Hepatocyte (in vitro differentiated cells): ENCODE measurements at regions not wholly inside any gene's neighbourhood (a gene's known extent, or its start where the extent isn't known, plus 50 kb on each side); places are given as distances from the start of the nearest gene placed in this dataset.

Experiments
- EZH2 ChIP-seq: fragments of 200-600 bp; sonication (generic); IDR thresholded peaks from 2 replicates; pipeline ENCODE4 v1.6.1; 2016; ENCODE audit warnings: antibody characterized with exemption, mild to moderate bottlenecking, borderline replicate concordance
- TF ChIP-seq, protein P1 (sequence below): fragments of 200-600 bp; sonication (generic); IDR thresholded peaks from 2 replicates; pipeline ENCODE4 v1.5.1; 2016; ENCODE audit warnings: antibody characterized with exemption, mild to moderate bottlenecking; ENCODE audit not compliant: poor library complexity

DNA sequence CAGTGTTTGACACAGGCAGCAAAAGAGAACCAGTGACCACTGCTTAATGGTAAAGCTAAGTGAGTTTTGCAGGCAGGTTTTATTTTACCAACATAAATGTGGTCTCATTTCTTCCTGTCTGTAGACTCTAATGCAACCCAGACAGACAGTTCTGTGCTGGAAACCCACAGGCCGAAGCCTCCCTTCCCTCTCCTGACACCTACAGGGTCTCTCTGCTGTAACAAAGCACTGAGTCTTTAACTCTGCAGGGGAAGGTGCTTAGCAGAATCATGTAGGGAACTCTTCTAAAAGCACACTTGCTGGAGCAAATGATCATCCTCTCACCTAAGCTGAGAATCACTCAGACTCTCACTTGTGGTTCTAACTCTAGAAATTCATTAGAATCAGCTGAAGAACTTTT is 200.3 kb downstream of the KBTBD8 start:
- TF ChIP-seq, protein P1, sequence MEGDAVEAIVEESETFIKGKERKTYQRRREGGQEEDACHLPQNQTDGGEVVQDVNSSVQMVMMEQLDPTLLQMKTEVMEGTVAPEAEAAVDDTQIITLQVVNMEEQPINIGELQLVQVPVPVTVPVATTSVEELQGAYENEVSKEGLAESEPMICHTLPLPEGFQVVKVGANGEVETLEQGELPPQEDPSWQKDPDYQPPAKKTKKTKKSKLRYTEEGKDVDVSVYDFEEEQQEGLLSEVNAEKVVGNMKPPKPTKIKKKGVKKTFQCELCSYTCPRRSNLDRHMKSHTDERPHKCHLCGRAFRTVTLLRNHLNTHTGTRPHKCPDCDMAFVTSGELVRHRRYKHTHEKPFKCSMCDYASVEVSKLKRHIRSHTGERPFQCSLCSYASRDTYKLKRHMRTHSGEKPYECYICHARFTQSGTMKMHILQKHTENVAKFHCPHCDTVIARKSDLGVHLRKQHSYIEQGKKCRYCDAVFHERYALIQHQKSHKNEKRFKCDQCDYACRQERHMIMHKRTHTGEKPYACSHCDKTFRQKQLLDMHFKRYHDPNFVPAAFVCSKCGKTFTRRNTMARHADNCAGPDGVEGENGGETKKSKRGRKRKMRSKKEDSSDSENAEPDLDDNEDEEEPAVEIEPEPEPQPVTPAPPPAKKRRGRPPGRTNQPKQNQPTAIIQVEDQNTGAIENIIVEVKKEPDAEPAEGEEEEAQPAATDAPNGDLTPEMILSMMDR = no peak
- TF ChIP-seq EZH2 = no peak
